ENCODE measurements at regions not wholly inside any gene's neighbourhood (a gene's known extent, or its start where the extent isn't known, plus 50 kb on each side); places are given as distances from the start of the nearest gene placed in this dataset.

DNA sequence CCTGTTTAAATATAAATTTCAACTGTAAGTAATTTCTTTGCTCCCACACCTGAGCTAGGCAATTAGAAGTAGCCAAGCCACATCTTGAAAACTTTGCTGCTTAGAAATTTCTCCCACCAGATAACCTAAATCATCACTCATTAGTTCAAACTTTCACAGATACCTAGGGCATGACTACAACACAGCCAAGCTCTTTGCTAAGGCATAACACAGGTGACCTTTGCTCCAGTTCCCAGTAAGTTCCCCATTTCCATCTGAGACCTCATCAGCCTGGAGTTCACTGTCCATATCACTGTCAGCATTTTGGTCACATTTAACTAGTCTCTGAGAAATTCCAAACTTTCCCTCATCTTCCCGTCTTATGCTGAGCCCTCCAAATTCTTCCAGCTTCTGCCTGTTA lies 79.8 kb upstream of the OPRM1 start:
- 92% methylated on average over 1 of the region's 1 CpG; no CpG with 5 or more reads in 1 of the 2 experiments for WGBS, 2 experiments (ENCODE audit: extremely low coverage in 1 of 2, insufficient coverage in 1 of 2, insufficient read length in 1 of 2, insufficient replicate concordance in 2 of 2, low coverage in 1 of 2, low lambda C conversion rate in 2 of 2, missing lambda C conversion rate in 1 of 2)
- Histone ChIP-seq H3K56ac (replicated peaks; ENCODE audit: insufficient read length, low read depth, low read length) (no peak overlapping the region), H2BK120ac (replicated peaks; ENCODE audit: low read depth, low read length) (no peak overlapping the region), H3K36me3 (ENCODE audit: control insufficient read depth in 2 of 4, insufficient read depth in 4 of 4, low read length in 3 of 4) (peaks cover 0 to 6% (median 0%) of the 10 kb centered on the region in 4 experiments; a peak in 1 of 8 replicates), H3K27ac (ENCODE audit: low read depth, low read length) (no peak overlapping the region), H3K9me3 (ENCODE audit: insufficient read depth in 2 of 2, low read depth in 1 of 2, low read length in 1 of 2) (peaks cover 7% of the 10 kb centered on the region in 2 experiments), H3K79me1 (ENCODE audit: low read depth, low read length) (no peaks in the 10 kb centered on the region), H2AK5ac (ENCODE audit: low read depth, low read length) (no peak overlapping the region), H3K79me2 (ENCODE audit: control insufficient read depth in 1 of 2, insufficient read depth in 2 of 2, low read length in 2 of 2) (no peaks in the 10 kb centered on the region), H4K20me1 (replicated peaks in 1 of 2; ENCODE audit: control insufficient read depth in 1 of 2, insufficient read depth in 2 of 2, low read length in 2 of 2) (no peaks in the 10 kb centered on the region), H3K23me2 (ENCODE audit: low read depth, low read length) (no peaks in the 10 kb centered on the region), H3K4ac (replicated peaks; ENCODE audit: insufficient read length, low read depth, low read length) (no peak overlapping the region), H3K27me3 (replicated peaks in 1 of 4; ENCODE audit: control insufficient read depth in 3 of 4, extremely low read depth in 1 of 4, insufficient read depth in 3 of 4, low read length in 3 of 4) (no peaks in the 10 kb centered on the region), H2BK12ac (ENCODE audit: low read depth, low read length) (no peak overlapping the region), H3K14ac (ENCODE audit: insufficient read length) (no peak overlapping the region), H3K4me3 (ENCODE audit: extremely low read depth in 1 of 4, insufficient read depth in 2 of 4, low read depth in 3 of 4, low read length in 4 of 4) (no peak overlapping the region), H2BK20ac (ENCODE audit: low read length) (0 out of 2 replicates have a peak overlapping the region, but pooled peaks have one; percentile 82), H3K9ac (replicated peaks in 1 of 4; ENCODE audit: extremely low read depth in 1 of 4, low read depth in 3 of 4, low read length in 3 of 4) (no peak overlapping the region), H3K18ac (ENCODE audit: extremely low read depth, low read length) (no peak overlapping the region), H2AFZ (ENCODE audit: low read length) (no peak overlapping the region), H3K4me2 (ENCODE audit: insufficient read depth in 1 of 2, low read depth in 2 of 2, low read length in 2 of 2) (no peak overlapping the region), H3K23ac (ENCODE audit: insufficient read length) (no peak overlapping the region), H4K91ac (replicated peaks; ENCODE audit: insufficient read length, low read length) (no peak overlapping the region), H4K5ac (ENCODE audit: insufficient read length, low read depth, low read length) (no peak overlapping the region), H2BK5ac (ENCODE audit: low read depth, low read length) (no peak overlapping the region), H3K4me1 (replicated peaks in 1 of 4; ENCODE audit: control insufficient read depth in 3 of 4, insufficient read depth in 4 of 4, low read length in 3 of 4) (peaks cover 0 to 3% (median 2%) of the 10 kb centered on the region in 4 experiments; a peak in 2 of 7 replicates), H4K8ac (ENCODE audit: extremely low read depth, insufficient read depth, low read length) (no peak overlapping the region), H2BK15ac (ENCODE audit: low read length) (no peak overlapping the region)
- POLR2A ChIA-PET (ENCODE audit: partially characterized antibody) = no interaction called here
- CTCF ChIA-PET (ENCODE audit: partially characterized antibody) = interaction anchor here (1.4 kb wide), 1 partner anchor 11 kb away, joined by 6 read pairs; no protein-coding TSS in a partner anchor
- DNase-seq (ENCODE audit: low read depth in 1 of 2, low spot score in 2 of 2) (no peak), FAIRE-seq (no peak)
- TF ChIP-seq SRF (IDR thresholded peaks at IDR 0.05; ENCODE audit: low read depth, low read length) = no peak
- no peak for TF ChIP-seq KDM4A (IDR thresholded peaks at IDR 0.05; ENCODE audit: low read depth, low read length, severe bottlenecking)
- TF ChIP-seq MAFK (IDR thresholded peaks at IDR 0.05; ENCODE audit: low read depth, low read length) = no peak
- TF ChIP-seq RXRA (IDR thresholded peaks at IDR 0.05; ENCODE audit: insufficient read depth, low read depth, low read length) = no peak
- no peak for TF ChIP-seq CEBPB (IDR thresholded peaks at IDR 0.05; ENCODE audit: low read depth, low read length)
- no peak for TF ChIP-seq GABPA (IDR thresholded peaks at IDR 0.05; ENCODE audit: borderline replicate concordance, insufficient read depth, low read length)
- TF ChIP-seq EP300 (IDR thresholded peaks at IDR 0.05; ENCODE audit: borderline replicate concordance in 1 of 2, low read depth in 2 of 2, low read length in 2 of 2) = no peak
- no peak for TF ChIP-seq SUZ12 (IDR thresholded peaks at IDR 0.05; ENCODE audit: low read length)
- TF ChIP-seq JUN (IDR thresholded peaks at IDR 0.05; ENCODE audit: low read depth, low read length) = no peak
- TF ChIP-seq CHD2 (IDR thresholded peaks at IDR 0.05; ENCODE audit: low read length) = no peak
- TF ChIP-seq ASH2L (IDR thresholded peaks at IDR 0.05; ENCODE audit: low read length) = no peak
- TF ChIP-seq JUND (IDR thresholded peaks at IDR 0.05; ENCODE audit: low read length) = no peak
- TF ChIP-seq TCF12 (IDR thresholded peaks at IDR 0.05; ENCODE audit: low read depth, low read length) = no peak
- TF ChIP-seq TAF7 (optimal IDR thresholded peaks at IDR 0.05; ENCODE audit: borderline replicate concordance, low read depth, low read length) = no peak
- TF ChIP-seq EZH2 (IDR thresholded peaks at IDR 0.05; ENCODE audit: low read depth, low read length, severe bottlenecking) = no peak
